Trophoblast cell (in vitro differentiated cells and primary cell): ENCODE measurements at regions not wholly inside any gene's neighbourhood (a gene's known extent, or its start where the extent isn't known, plus 50 kb on each side); places are given as distances from the start of the nearest gene placed in this dataset.

Experiments used
- DNase-seq, 2 donors: peaks; one replicate each; pipeline ENCODE4 v3.0.0-alpha.2; 2016
- H2AFZ ChIP-seq: 2 replicates; pipeline ENCODE4 v1.6.1; 2013; ENCODE audit warnings: low read length, moderate library complexity, mild to moderate bottlenecking; ENCODE audit not compliant: insufficient read depth, poor library complexity
- H2AK5ac ChIP-seq: 2 replicates; pipeline ENCODE4 v1.6.1; 2013; ENCODE audit warnings: mild to moderate bottlenecking, low read length
- H2BK120ac ChIP-seq: 2 replicates; pipeline ENCODE4 v1.6.1; 2013; ENCODE audit warnings: low read length, mild to moderate bottlenecking, moderate library complexity; ENCODE audit not compliant: insufficient read depth, poor library complexity
- H2BK12ac ChIP-seq: 2 replicates; pipeline ENCODE4 v1.6.1; 2013; ENCODE audit warnings: mild to moderate bottlenecking, low read length, moderate library complexity
- H2BK5ac ChIP-seq: 2 replicates; pipeline ENCODE4 v1.6.1; 2013; ENCODE audit warnings: low read length, low read depth, moderate library complexity, mild to moderate bottlenecking; ENCODE audit not compliant: poor library complexity
- H3K14ac ChIP-seq: 2 replicates; pipeline ENCODE4 v1.6.1; 2013; ENCODE audit warnings: mild to moderate bottlenecking, low read length
- H3K18ac ChIP-seq: 2 replicates; pipeline ENCODE4 v1.6.1; 2013; ENCODE audit warnings: mild to moderate bottlenecking, low read length
- H3K23ac ChIP-seq: 2 replicates; pipeline ENCODE4 v1.6.1; 2013; ENCODE audit warnings: low read length
- H3K27ac ChIP-seq: 2 replicates; pipeline ENCODE4 v1.5.1; 2013; ENCODE audit warnings: low read depth, mild to moderate bottlenecking, inconsistent platforms, low read length, moderate library complexity
- H3K27me3 ChIP-seq: 2 replicates; pipeline ENCODE4 v1.6.1; 2013; ENCODE audit warnings: inconsistent platforms, mild to moderate bottlenecking, low read length, moderate library complexity; ENCODE audit not compliant: insufficient read depth
- H3K36me3 ChIP-seq, 2 experiments: 1 replicate in 1 of 2; 2 replicates in 1 of 2; pipeline ENCODE4 v1.6.1; 2013; ENCODE audit warnings: low read length in 2 of 2, mild to moderate bottlenecking in 2 of 2, moderate library complexity in 1 of 2; ENCODE audit not compliant: insufficient read depth in 2 of 2, control insufficient read depth in 1 of 2
- H3K4ac ChIP-seq: 2 replicates; pipeline ENCODE4 v1.6.1; 2013; ENCODE audit warnings: low read depth, mild to moderate bottlenecking, low read length, moderate library complexity
- H3K4me1 ChIP-seq, 2 experiments: 1 replicate in 1 of 2; 2 replicates in 1 of 2; pipeline ENCODE4 v1.6.1; 2013; ENCODE audit warnings: low read length in 2 of 2, mild to moderate bottlenecking in 2 of 2, moderate library complexity in 1 of 2; ENCODE audit not compliant: insufficient read depth in 2 of 2, control insufficient read depth in 1 of 2
- H3K4me2 ChIP-seq: 2 replicates; pipeline ENCODE4 v1.6.1; 2013; ENCODE audit warnings: inconsistent platforms, mild to moderate bottlenecking, low read length, moderate library complexity
- H3K4me3 ChIP-seq: 2 replicates; pipeline ENCODE4 v1.5.1; 2013; ENCODE audit warnings: mild to moderate bottlenecking, low read depth, low read length, inconsistent platforms
- H3K79me1 ChIP-seq: one replicate; pipeline ENCODE4 v1.6.1; 2013; ENCODE audit warnings: low read length
- H3K79me2 ChIP-seq: 2 replicates; pipeline ENCODE4 v1.6.1; 2013; ENCODE audit warnings: low read length, mild to moderate bottlenecking; ENCODE audit not compliant: control insufficient read depth, insufficient read depth, poor library complexity
- H3K9ac ChIP-seq: 2 replicates; pipeline ENCODE4 v1.6.1; 2013; ENCODE audit warnings: mild to moderate bottlenecking, low read length
- H3K9me3 ChIP-seq: 2 replicates; pipeline ENCODE4 v1.6.1; 2013; ENCODE audit warnings: low read depth, mild to moderate bottlenecking, control low read depth, inconsistent platforms, low read length; ENCODE audit not compliant: insufficient read depth
- H4K12ac ChIP-seq: 2 replicates; pipeline ENCODE4 v1.6.1; 2013; ENCODE audit warnings: low read depth, mild to moderate bottlenecking, low read length, moderate library complexity
- H4K8ac ChIP-seq: 2 replicates; pipeline ENCODE4 v1.6.1; 2013; ENCODE audit warnings: low read depth, mild to moderate bottlenecking, low read length, moderate library complexity
- H4K91ac ChIP-seq: one replicate; pipeline ENCODE4 v1.6.1; 2013; ENCODE audit warnings: low read depth, mild to moderate bottlenecking, low read length, moderate library complexity
- WGBS: extraction: QIAGEN DNeasy Blood & Tissue Kit; methylation state at CpG from one replicate; pipeline ENCODE4 v1.1.7; 2013; ENCODE audit warnings: missing lambda C conversion rate; ENCODE audit not compliant: insufficient read length, insufficient coverage; ENCODE audit errors: extremely low coverage; 5-methylcytosine and 5-hydroxymethylcytosine counted together

- Histone ChIP-seq H3K23ac (no peak overlapping the region), H3K79me1 (no peaks in the 10 kb centered on the region), H3K27me3 (no peaks in the 10 kb centered on the region), H4K91ac (no peak overlapping the region), H4K8ac (no peak overlapping the region), H2BK120ac (no peak overlapping the region), H3K9ac (no peak overlapping the region), H3K14ac (no peak overlapping the region), H2AK5ac (no peak overlapping the region), H3K36me3 (no peaks in the 10 kb centered on the region), H3K4me2 (no peak overlapping the region), H3K4me1 (peaks cover 6 to 12% of the 10 kb centered on the region in 2 experiments), H2BK12ac (no peak overlapping the region), H3K27ac (no peak overlapping the region), H4K12ac (no peak overlapping the region), H3K18ac (no peak overlapping the region), H3K79me2 (no peaks in the 10 kb centered on the region), H3K4me3 (no peak overlapping the region), H3K9me3 (peaks cover 3% of the 10 kb centered on the region), H2BK5ac (no peak overlapping the region), H2AFZ (no peak overlapping the region), H3K4ac (no peak overlapping the region)
- WGBS, result no CpG with 5 or more reads among the region's 25 CpGs
- no peak for DNase-seq
Observed at GRCh38 chr16:86988920-86989696, 328.1 kb downstream of the C16orf95 start.

- no peak overlapping the region for H2BK120ac ChIP-seq
- no peaks in the 10 kb centered on the region for H3K36me3 ChIP-seq
- H3K27me3 ChIP-seq, result no peaks in the 10 kb centered on the region
- H3K18ac ChIP-seq, result no peak overlapping the region
- no peak overlapping the region for H3K4ac ChIP-seq
- H3K9me3 ChIP-seq, result peaks cover 3% of the 10 kb centered on the region
- no peak overlapping the region for H2BK5ac ChIP-seq
- H3K9ac ChIP-seq, result no peak overlapping the region
- no CpG with 5 or more reads among the region's 9 CpGs for WGBS
- no peak overlapping the region for H2AFZ ChIP-seq
- H3K4me1 ChIP-seq, result peaks cover 8 to 9% of the 10 kb centered on the region in 2 experiments
- H4K91ac ChIP-seq, result no peak overlapping the region
- no peak for DNase-seq
- H3K27ac ChIP-seq, result no peak overlapping the region
- H3K4me2 ChIP-seq, result no peak overlapping the region
- no peak overlapping the region for H2AK5ac ChIP-seq
- no peaks in the 10 kb centered on the region for H3K79me1 ChIP-seq
- H3K14ac ChIP-seq, result no peak overlapping the region
- no peak overlapping the region for H3K4me3 ChIP-seq
- no peak overlapping the region for H4K8ac ChIP-seq
- H4K12ac ChIP-seq, result no peak overlapping the region
- no peaks in the 10 kb centered on the region for H3K79me2 ChIP-seq
- H2BK12ac ChIP-seq, result no peak overlapping the region
- H3K23ac ChIP-seq, result no peak overlapping the region
Observed at GRCh38 chr16:86990451-86990850, 326.7 kb downstream of the C16orf95 start.

GRCh38 chr16:86991679-86992078, 325.5 kb downstream of the C16orf95 start:
- Histone ChIP-seq H3K36me3 (no peaks in the 10 kb centered on the region), H3K79me2 (no peaks in the 10 kb centered on the region), H2BK5ac (no peak overlapping the region), H3K4me3 (no peak overlapping the region), H3K27me3 (no peaks in the 10 kb centered on the region), H3K79me1 (no peaks in the 10 kb centered on the region), H4K8ac (no peak overlapping the region), H3K18ac (no peak overlapping the region), H2AK5ac (no peak overlapping the region), H3K9me3 (peaks cover 3% of the 10 kb centered on the region), H3K27ac (no peak overlapping the region), H2BK120ac (no peak overlapping the region), H3K4ac (no peak overlapping the region), H2BK12ac (no peak overlapping the region), H3K9ac (no peak overlapping the region), H3K4me2 (no peak overlapping the region), H3K14ac (no peak overlapping the region), H4K91ac (no peak overlapping the region), H2AFZ (no peak overlapping the region), H3K23ac (no peak overlapping the region), H4K12ac (no peak overlapping the region), H3K4me1 (peaks cover 4 to 10% of the 10 kb centered on the region in 2 experiments)
- no CpG with 5 or more reads among the region's 4 CpGs for WGBS
- no peak for DNase-seq

GRCh38 chr16:86992587-86992986, 324.6 kb downstream of the C16orf95 start:
- Histone ChIP-seq H3K14ac (no peak overlapping the region), H3K18ac (no peak overlapping the region), H3K4ac (no peak overlapping the region), H4K12ac (no peak overlapping the region), H3K4me1 (peaks cover 4 to 10% of the 10 kb centered on the region in 2 experiments), H2AFZ (no peak overlapping the region), H3K79me1 (no peaks in the 10 kb centered on the region), H3K23ac (no peak overlapping the region), H2AK5ac (no peak overlapping the region), H3K27me3 (no peaks in the 10 kb centered on the region), H2BK12ac (no peak overlapping the region), H4K91ac (no peak overlapping the region), H3K4me3 (no peak overlapping the region), H2BK5ac (no peak overlapping the region), H2BK120ac (no peak overlapping the region), H3K4me2 (no peak overlapping the region), H3K79me2 (no peaks in the 10 kb centered on the region), H3K36me3 (no peaks in the 10 kb centered on the region), H4K8ac (no peak overlapping the region), H3K27ac (no peak overlapping the region), H3K9me3 (peaks cover 3% of the 10 kb centered on the region), H3K9ac (no peak overlapping the region)
- DNase-seq, result no peak
- no CpG with 5 or more reads among the region's 5 CpGs for WGBS
